GM12864 (cell line): ENCODE measurements at regions not wholly inside any gene's neighbourhood (a gene's known extent, or its start where the extent isn't known, plus 50 kb on each side); places are given as distances from the start of the nearest gene placed in this dataset.

Source experiments
- DNase-seq: peaks from one replicate; pipeline ENCODE4 v3.0.0-alpha.2; 2011; ENCODE audit warnings: low read depth
- H3K4me3 ChIP-seq: 2 replicates; pipeline ENCODE4 v1.5.1; 2011; ENCODE audit warnings: mild to moderate bottlenecking, low read depth, low read length, control low read depth
- TF ChIP-seq, protein P1 (sequence below): IDR thresholded peaks from 2 replicates; pipeline ENCODE4 v1.5.1; 2011; ENCODE audit warnings: low read depth, mild to moderate bottlenecking, moderate library complexity, low read length, control low read depth, inconsistent platforms; ENCODE audit errors: missing control alignments

- no peak overlapping the region for H3K4me3 ChIP-seq
- TF ChIP-seq, protein P1, sequence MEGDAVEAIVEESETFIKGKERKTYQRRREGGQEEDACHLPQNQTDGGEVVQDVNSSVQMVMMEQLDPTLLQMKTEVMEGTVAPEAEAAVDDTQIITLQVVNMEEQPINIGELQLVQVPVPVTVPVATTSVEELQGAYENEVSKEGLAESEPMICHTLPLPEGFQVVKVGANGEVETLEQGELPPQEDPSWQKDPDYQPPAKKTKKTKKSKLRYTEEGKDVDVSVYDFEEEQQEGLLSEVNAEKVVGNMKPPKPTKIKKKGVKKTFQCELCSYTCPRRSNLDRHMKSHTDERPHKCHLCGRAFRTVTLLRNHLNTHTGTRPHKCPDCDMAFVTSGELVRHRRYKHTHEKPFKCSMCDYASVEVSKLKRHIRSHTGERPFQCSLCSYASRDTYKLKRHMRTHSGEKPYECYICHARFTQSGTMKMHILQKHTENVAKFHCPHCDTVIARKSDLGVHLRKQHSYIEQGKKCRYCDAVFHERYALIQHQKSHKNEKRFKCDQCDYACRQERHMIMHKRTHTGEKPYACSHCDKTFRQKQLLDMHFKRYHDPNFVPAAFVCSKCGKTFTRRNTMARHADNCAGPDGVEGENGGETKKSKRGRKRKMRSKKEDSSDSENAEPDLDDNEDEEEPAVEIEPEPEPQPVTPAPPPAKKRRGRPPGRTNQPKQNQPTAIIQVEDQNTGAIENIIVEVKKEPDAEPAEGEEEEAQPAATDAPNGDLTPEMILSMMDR = no peak
- no peak for DNase-seq
Observed at GRCh38 chr14:39880106-39880695, 448.0 kb upstream of the FBXO33 start.

DNA sequence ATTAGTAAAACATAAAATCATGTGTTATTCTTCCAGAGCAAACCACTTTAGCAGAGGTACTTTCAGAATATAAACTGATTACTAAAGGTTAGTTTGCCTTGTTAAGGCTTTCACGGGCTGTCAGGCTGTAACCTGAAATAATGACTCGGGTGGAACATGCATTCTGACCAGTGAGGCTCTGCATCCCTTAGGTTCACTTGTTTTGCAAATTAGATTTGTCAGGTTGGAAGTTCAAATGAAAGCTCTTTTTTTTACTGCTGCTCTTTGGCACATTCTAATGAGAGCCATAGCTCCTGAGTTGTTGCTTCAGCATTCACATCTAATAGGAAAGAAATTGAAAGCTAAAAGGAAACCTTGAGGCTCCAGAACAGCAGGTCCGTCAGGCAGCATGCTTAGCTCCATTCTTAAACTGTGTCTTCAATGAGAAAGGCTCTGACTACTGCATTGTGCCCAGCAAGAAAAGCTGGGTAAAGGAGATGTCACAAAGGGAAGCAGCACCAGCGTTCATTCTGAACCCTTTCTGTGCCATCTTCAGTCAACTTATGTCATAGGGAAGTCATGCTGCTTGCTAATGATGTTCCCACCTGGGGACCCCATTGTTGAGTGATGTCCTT, 445.5 kb upstream of the FBXO33 start:
- no peak for DNase-seq
- H3K4me3 ChIP-seq = no peak overlapping the region

DNA sequence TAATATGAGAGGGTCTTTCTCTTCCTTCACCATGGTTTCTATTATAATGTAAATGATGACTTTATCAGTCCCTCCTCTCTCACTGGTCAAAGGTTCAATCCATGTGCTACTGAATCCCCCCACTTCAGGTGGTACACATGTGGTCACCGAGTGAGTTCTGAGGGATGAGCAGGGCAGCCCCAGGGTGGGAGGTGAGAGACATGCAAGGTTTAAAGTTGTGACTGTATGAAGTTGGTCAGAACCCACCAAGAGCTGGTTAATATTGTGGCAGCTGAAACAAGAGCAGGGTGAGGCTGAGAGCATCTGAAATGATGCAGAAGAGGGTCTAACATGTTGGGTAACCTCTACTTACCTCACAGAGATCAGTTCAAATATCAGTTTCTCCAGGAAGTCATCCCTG, 444.7 kb upstream of the FBXO33 start:
- H3K4me3 ChIP-seq = no peak overlapping the region
- DNase-seq = no peak
- TF ChIP-seq, protein P1 = no peak

More for the DNA sequence above, 445.5 kb upstream of the FBXO33 start:
- TF ChIP-seq, protein P1 = no peak

GRCh38 chr14:39875028-39875427, 442.8 kb upstream of the FBXO33 start:
- no peak for DNase-seq
- TF ChIP-seq, protein P1 = no peak
- H3K4me3 ChIP-seq = no peak overlapping the region

DNA sequence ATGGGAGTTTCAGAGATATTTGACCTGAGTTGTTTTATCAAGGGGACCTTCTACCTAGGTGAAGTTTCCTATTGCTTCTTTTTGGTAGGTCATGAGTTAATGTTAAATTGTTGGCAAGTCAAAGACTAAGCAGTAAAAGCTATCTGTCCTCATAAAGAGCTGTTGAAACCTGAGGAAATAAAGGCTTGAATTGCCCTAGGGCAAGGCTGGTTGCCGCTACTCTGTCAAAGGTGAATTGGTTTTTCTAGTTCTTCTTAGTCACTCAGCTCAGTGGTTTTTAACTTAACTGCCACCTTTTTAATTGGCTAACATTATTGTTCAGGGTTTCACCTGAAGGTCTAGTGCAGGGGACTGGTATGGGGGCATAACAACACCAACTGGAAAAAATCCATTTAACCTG, 441.6 kb upstream of the FBXO33 start:
- TF ChIP-seq, protein P1 = no peak
- no peak for DNase-seq
- H3K4me3 ChIP-seq = no peak overlapping the region

- DNase-seq = no peak
- no peak overlapping the region for H3K4me3 ChIP-seq
- TF ChIP-seq, protein P1 = no peak
Observed at GRCh38 chr14:39868949-39869348, 436.7 kb upstream of the FBXO33 start.

DNA sequence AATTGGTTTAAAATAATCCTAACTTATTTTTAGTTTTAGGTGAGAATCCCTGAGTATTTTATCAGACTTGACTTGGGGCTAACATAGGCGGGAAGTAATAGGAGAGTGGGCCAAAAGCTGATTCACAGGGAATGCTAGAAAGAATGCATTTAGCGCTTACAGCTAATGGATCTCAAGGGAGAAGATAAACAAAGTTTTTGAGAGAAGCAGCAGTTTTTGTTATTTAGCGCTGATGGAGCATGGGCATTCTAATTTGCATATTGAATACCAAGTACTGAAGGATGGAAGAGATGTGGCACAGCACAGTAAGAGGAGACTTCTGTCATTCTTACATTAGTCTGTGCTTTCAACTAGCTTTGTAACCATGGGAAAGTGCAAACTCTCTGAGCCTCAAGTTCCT, 436.0 kb upstream of the FBXO33 start:
- H3K4me3 ChIP-seq = no peak overlapping the region
- TF ChIP-seq, protein P1 = no peak
- no peak for DNase-seq
